ENCODE measurements at regions not wholly inside any gene's neighbourhood (a gene's known extent, or its start where the extent isn't known, plus 50 kb on each side); places are given as distances from the start of the nearest gene placed in this dataset.

DNA sequence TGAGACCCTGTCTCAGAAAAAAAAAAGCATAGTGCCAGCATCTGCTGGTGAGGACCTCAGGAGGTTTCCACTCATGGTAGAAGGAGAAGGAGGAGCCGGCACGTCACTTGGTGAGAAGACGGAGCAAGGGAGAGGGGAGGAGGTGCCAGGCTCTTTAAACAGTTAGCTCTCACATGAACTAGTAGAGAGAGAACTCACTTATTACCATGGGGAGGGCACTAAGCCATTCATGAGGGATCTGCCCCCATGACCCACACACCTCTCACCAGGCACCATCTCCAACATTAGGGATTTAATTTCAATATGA, 62.9 kb upstream of the VKORC1L1 start:
- TF ChIP-seq GATA2 (IDR thresholded peaks at IDR 0.05; ENCODE audit: low read depth, low read length) (no peak), GATA3 (IDR thresholded peaks at IDR 0.05; ENCODE audit: low read depth, low read length) (no peak)

DNA sequence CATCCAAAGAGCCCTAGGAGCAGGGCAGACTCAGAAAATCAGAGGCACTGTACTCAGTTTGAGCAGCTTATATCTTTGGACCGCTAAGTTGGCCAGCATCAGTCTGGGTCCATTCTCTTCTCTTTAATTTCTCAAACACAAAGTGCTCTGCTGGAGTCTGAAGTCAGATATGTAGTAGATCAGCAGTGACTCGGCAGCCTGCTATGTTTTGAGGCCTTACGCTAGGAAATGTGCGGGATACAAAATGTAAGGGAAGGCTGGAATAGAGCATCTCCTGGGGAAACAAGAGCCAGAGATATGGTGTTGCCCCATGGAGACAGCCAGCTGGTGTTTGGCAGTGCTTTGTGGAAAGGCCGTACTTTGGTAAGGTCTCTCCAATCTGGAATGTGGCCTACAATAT, 60.6 kb upstream of the VKORC1L1 start:
- TF ChIP-seq GATA2 (IDR thresholded peaks at IDR 0.05; ENCODE audit: low read depth, low read length) (no peak), GATA3 (IDR thresholded peaks at IDR 0.05; ENCODE audit: low read depth, low read length) (no peak)

DNA sequence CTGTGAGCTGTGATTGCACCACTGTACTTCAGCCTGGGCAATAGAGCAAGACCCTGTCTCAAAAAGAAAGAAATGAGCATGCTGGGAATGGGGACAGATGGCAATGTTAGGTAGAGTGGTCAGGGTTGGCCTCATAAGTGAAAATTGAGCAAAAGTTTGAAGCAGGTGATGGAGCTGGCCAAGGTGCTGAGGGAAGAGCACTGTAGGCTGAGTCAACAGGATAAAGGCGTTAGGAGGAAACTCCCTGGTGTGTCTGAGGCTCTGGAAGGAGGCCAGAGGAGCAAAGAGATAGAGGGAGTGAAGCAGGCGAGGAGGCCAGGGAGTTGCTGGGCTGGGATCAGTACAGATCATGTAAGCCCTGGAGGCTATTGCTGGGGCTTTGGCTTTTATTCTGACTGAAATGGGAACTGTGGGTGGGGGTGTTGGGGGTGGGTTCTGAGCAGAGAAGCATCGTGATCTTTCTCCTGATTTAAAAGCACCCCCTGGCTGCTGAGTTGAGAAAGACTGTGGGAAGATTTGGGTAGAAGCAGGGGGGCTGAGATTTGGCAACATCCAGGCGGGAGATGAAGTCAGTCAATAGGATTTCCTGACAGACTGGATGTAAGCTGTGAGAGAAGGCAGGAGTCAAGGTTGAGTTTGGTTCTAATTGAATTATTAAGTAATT, 52.5 kb upstream of the VKORC1L1 start:
- no peak for TF ChIP-seq GATA3 (IDR thresholded peaks at IDR 0.05; ENCODE audit: low read depth, low read length)
